Uterus (tissue), 3 donors: ENCODE measurements at regions not wholly inside any gene's neighbourhood (a gene's known extent, or its start where the extent isn't known, plus 50 kb on each side); places are given as distances from the start of the nearest gene placed in this dataset.
A peak's percentile ranks its signal among the peaks of the same experiment; 100 is the strongest.

Experiments used
- DNase-seq, 2 donors: peaks; one replicate each; pipeline ENCODE4 v3.0.0-alpha.2; 2019 to 2020
- H3K27ac ChIP-seq, 2 donors: fragments of 200-600 bp; sonication (generic); 1 replicate in 1 of 2; 2 replicates in 1 of 2; pipeline ENCODE4 v1.5.1; 2016 to 2018
- H3K27me3 ChIP-seq, 2 donors: fragments of 200-600 bp; sonication (generic); one replicate each; pipeline ENCODE4 v1.5.1; 2018 to 2019; ENCODE audit warnings: control low read depth in 1 of 2
- H3K36me3 ChIP-seq, 2 donors: fragments of 200-600 bp; sonication (generic); one replicate each; pipeline ENCODE4 v1.5.1; 2019; ENCODE audit warnings: control low read depth in 1 of 2
- H3K4me1 ChIP-seq, 2 donors: fragments of 200-600 bp; sonication (generic); one replicate each; pipeline ENCODE4 v1.5.1; 2018 to 2019; ENCODE audit warnings: control low read depth in 1 of 2
- H3K4me3 ChIP-seq, 2 donors: fragments of 200-600 bp; sonication (generic); 1 replicate in 1 of 2; 2 replicates in 1 of 2; pipeline ENCODE4 v1.5.1; 2018 to 2019; ENCODE audit warnings: mild to moderate bottlenecking in 1 of 2
- H3K9me3 ChIP-seq, 2 donors: fragments of 200-600 bp; sonication (generic); one replicate each; pipeline ENCODE4 v1.5.1; 2019; ENCODE audit warnings: control low read depth in 1 of 2
- CTCF ChIP-seq, 4 experiments: fragments of 200-600 bp in 2 of 4; fragments of 450-650 bp in 2 of 4; sonication (generic) in 2 of 4; IDR thresholded peaks; one replicate each; pipeline ENCODE4 v1.5.1; 2016 to 2019; ENCODE audit warnings: antibody characterized with exemption in 4 of 4, mild to moderate bottlenecking in 2 of 4, moderate library complexity in 1 of 4
- POLR2A ChIP-seq, 2 donors: fragments of 450-650 bp; IDR thresholded peaks; one replicate each; pipeline ENCODE4 v1.6.1; 2016; ENCODE audit warnings: antibody characterized with exemption in 2 of 2, mild to moderate bottlenecking in 1 of 2, moderate library complexity in 1 of 2
- intact Hi-C: fragments of 100-400 bp; cut with DNase I; formaldehyde crosslinking; loops from one replicate; pipeline ENCODE4 v1.15.1; 2023; ENCODE audit warnings: low total_unique reads
- donor health status: DM: yes; HTN: yes; CAD: no.

DNA sequence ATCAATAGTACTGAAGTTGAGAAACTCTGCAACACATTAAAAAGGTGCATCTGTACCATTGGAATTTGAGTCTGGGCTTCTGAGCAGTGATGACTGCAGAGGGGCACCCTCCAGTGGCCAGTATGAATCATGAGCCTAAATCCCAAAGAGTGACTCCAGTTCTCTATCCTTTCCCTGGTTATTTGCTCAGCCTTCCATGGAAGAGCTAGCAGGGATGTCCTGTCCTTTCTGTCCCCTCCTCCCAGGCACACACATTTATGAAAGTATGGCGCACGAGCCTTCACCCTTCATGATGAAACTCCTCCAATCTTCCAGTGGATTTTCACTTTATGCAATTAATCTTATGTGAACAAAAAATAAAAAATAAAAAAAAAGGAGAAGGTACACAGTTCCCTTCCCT, 81.0 kb downstream of the ESM1 start:
- Histone ChIP-seq H3K4me1 (no peaks in the 10 kb centered on the region), H3K27ac (no peak overlapping the region), H3K27me3 (no peaks in the 10 kb centered on the region), H3K9me3 (no peaks in the 10 kb centered on the region), H3K36me3 (no peaks in the 10 kb centered on the region), H3K4me3 (no peak overlapping the region)
- TF ChIP-seq CTCF (IDR thresholded peaks at IDR 0.05) (no peak), POLR2A (IDR thresholded peaks at IDR 0.05) (no peak)
- intact Hi-C loops: no loop called here
- DNase-seq: no peak

- TF ChIP-seq CTCF (IDR thresholded peaks at IDR 0.05) (no peak), POLR2A (IDR thresholded peaks at IDR 0.05) (no peak)
- H3K4me1 ChIP-seq: no peaks in the 10 kb centered on the region
- H3K27ac ChIP-seq: no peak overlapping the region
- H3K9me3 ChIP-seq: no peaks in the 10 kb centered on the region
- H3K4me3 ChIP-seq: no peak overlapping the region
- no peak for DNase-seq
- H3K36me3 ChIP-seq: no peaks in the 10 kb centered on the region
- intact Hi-C loops: no loop called here
- H3K27me3 ChIP-seq: no peaks in the 10 kb centered on the region
Measured at GRCh38 chr5:54902791-54903473, 82.5 kb downstream of the ESM1 start.

GRCh38 chr5:54900984-54901725, 84.2 kb downstream of the ESM1 start:
- H3K4me3 ChIP-seq: no peak overlapping the region
- H3K27me3 ChIP-seq: no peaks in the 10 kb centered on the region
- H3K36me3 ChIP-seq: no peaks in the 10 kb centered on the region
- no peaks in the 10 kb centered on the region for H3K9me3 ChIP-seq
- peak overlapping the region; percentile 49 to 65 for H3K27ac ChIP-seq
- DNase-seq: peak; percentile 74 to 81
- intact Hi-C loops: no loop called here
- H3K4me1 ChIP-seq: no peaks in the 10 kb centered on the region
- TF ChIP-seq POLR2A (IDR thresholded peaks at IDR 0.05) (no peak), CTCF (IDR thresholded peaks at IDR 0.05) (no peak)

DNA sequence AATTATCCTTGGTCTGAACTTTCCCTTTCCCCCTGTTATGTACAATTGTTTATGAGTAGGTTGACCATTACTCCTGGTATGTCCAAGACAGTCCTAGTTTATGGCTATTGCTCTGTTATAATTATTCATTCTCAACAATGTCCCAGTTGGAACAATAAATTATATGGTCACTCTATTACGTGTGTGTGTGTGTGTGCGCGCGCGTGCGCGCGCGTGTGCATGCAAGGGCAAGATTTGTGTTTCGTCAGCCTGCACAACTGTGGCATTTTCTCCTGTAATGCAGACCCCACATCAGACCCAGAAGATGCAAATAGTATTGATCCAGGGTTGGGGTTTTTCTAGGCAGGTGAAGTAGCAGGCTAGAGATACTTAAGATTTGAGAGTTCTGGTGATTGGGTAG, 88.4 kb downstream of the ESM1 start:
- no peaks in the 10 kb centered on the region for H3K36me3 ChIP-seq
- intact Hi-C loops: no loop called here
- TF ChIP-seq POLR2A (IDR thresholded peaks at IDR 0.05) (no peak), CTCF (IDR thresholded peaks at IDR 0.05) (no peak)
- no peak overlapping the region for H3K4me3 ChIP-seq
- DNase-seq: no peak
- no peaks in the 10 kb centered on the region for H3K9me3 ChIP-seq
- H3K27me3 ChIP-seq: no peaks in the 10 kb centered on the region
- H3K4me1 ChIP-seq: no peaks in the 10 kb centered on the region
- H3K27ac ChIP-seq: no peak overlapping the region

GRCh38 chr5:54895816-54896341, 89.5 kb downstream of the ESM1 start:
- Histone ChIP-seq H3K4me3 (no peak overlapping the region), H3K4me1 (no peaks in the 10 kb centered on the region), H3K9me3 (no peaks in the 10 kb centered on the region), H3K27me3 (no peaks in the 10 kb centered on the region), H3K36me3 (no peaks in the 10 kb centered on the region), H3K27ac (no peak overlapping the region)
- intact Hi-C loops: no loop called here
- DNase-seq: peak; percentile 19 to 29
- TF ChIP-seq POLR2A (IDR thresholded peaks at IDR 0.05) (no peak), CTCF (IDR thresholded peaks at IDR 0.05) (peak in 3 of 4 experiments; percentile 15 to 40 (median 25))
